ENCODE measurements at regions not wholly inside any gene's neighbourhood (a gene's known extent, or its start where the extent isn't known, plus 50 kb on each side); places are given as distances from the start of the nearest gene placed in this dataset.

DNA sequence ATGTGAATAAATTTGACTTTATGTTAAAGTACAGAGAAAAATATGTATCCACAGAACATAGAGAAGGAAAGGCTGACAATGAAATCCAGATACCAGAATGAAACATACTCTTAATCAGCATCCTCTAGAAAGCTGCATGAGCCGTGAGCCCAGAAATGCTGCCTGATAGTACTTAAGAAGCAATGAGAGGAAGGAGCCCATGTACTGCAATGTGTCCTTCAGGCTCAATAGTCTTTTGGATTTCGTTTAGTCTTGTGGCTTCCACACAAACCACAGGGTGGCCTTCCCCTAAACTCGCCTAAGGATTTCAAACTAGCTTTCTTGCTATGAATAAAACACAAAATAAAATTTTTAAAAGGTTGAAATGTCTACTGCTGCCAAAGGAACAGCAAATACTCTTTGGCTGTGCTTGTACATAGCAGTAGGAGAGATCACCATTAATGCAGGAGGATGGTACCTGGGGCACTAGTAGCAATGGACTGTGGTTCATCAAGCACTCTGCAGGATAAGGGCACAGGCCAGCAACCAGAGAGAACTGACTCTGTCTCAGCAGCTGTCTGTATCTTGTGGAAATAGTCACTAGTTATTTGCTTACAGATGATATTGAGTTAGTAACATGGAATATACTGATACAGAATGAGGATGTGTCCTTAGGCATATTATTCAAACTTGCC lies 988.3 kb upstream of the LRFN5 start:
- H3K4me2 ChIP-seq (ENCODE audit: low read depth, low read length), result no peak overlapping the region
- H3K4me3 ChIP-seq (replicated peaks in 1 of 3; ENCODE audit: insufficient read depth in 1 of 3, low read depth in 2 of 3, low read length in 3 of 3), result no peak overlapping the region
- no peak overlapping the region for H2AFZ ChIP-seq (ENCODE audit: low read length)
- DNase-seq (ENCODE audit: low spot score) (no peak), FAIRE-seq (no peak), ATAC-seq (no peak)
- no peaks in the 10 kb centered on the region for H3K27me3 ChIP-seq (ENCODE audit: control insufficient read depth in 1 of 2, insufficient read depth in 2 of 2, low read length in 2 of 2)
- no peak overlapping the region for H3K9ac ChIP-seq (ENCODE audit: insufficient read depth, low read depth, low read length)
- CTCF ChIA-PET (ENCODE audit: low intra/inter-chr PET ratio, low total read pairs), result no interaction called here
- H3K36me3 ChIP-seq (replicated peaks in 1 of 2; ENCODE audit: control insufficient read depth in 1 of 2, insufficient read depth in 2 of 2, low read length in 2 of 2), result no peaks in the 10 kb centered on the region
- POLR2A ChIA-PET, result no interaction called here
- H3K79me2 ChIP-seq (ENCODE audit: insufficient read depth, low read length), result no peaks in the 10 kb centered on the region
- no peaks in the 10 kb centered on the region for H4K20me1 ChIP-seq (ENCODE audit: insufficient read depth, low read length)
- 0% methylated on average over 3 of the region's 3 CpGs for WGBS (ENCODE audit: low lambda C conversion rate)
- in situ Hi-C loops (cut with HindIII; ENCODE audit: extremely low pct_ligation_motif_present, low pct_unique_long_range_greater_than_20kb), result no loop called here
- intact Hi-C loops (cut with micrococcal nuclease; ENCODE audit: unreplicated experiment), result no loop called here
- no peaks in the 10 kb centered on the region for H3K4me1 ChIP-seq (ENCODE audit: insufficient read depth, low read length)
- H3K27ac ChIP-seq (ENCODE audit: extremely low read length, insufficient read depth, low read length), result no peak overlapping the region
- no TSS peak for BruUV-seq (replicated peaks)
- H3K9me3 ChIP-seq (ENCODE audit: low read length), result peaks cover 88% of the 10 kb centered on the region
- TF ChIP-seq WIZ (CRISPR knock-in tag; IDR thresholded peaks at IDR 0.05) (no peak), LCORL (IDR thresholded peaks at IDR 0.05) (no peak), LCORL (CRISPR knock-in tag; IDR thresholded peaks at IDR 0.05) (no peak), HOXA5 (CRISPR knock-in tag; IDR thresholded peaks at IDR 0.05) (no peak), HOXA3 (CRISPR knock-in tag; IDR thresholded peaks at IDR 0.05) (no peak), HOXA7 (CRISPR knock-in tag; IDR thresholded peaks at IDR 0.05) (no peak), NFRKB (IDR thresholded peaks at IDR 0.05) (no peak), CCAR2 (optimal IDR thresholded peaks at IDR 0.05; ENCODE audit: low read depth, low read length) (no peak), ZMYM3 (CRISPR knock-in tag; IDR thresholded peaks at IDR 0.05) (no peak), CEBPG (CRISPR knock-in tag; IDR thresholded peaks at IDR 0.05) (no peak)
- TF ChIP-seq, protein P1, sequence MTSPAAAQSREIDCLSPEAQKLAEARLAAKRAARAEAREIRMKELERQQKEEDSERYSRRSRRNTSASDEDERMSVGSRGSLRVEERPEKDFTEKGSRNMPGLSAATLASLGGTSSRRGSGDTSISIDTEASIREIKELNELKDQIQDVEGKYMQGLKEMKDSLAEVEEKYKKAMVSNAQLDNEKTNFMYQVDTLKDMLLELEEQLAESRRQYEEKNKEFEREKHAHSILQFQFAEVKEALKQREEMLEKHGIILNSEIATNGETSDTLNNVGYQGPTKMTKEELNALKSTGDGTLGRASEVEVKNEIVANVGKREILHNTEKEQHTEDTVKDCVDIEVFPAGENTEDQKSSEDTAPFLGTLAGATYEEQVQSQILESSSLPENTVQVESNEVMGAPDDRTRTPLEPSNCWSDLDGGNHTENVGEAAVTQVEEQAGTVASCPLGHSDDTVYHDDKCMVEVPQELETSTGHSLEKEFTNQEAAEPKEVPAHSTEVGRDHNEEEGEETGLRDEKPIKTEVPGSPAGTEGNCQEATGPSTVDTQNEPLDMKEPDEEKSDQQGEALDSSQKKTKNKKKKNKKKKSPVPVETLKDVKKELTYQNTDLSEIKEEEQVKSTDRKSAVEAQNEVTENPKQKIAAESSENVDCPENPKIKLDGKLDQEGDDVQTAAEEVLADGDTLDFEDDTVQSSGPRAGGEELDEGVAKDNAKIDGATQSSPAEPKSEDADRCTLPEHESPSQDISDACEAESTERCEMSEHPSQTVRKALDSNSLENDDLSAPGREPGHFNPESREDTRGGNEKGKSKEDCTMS (CRISPR knock-in tag; conservative IDR thresholded peaks at IDR 0.05), result no peak
- TF ChIP-seq, protein P2, sequence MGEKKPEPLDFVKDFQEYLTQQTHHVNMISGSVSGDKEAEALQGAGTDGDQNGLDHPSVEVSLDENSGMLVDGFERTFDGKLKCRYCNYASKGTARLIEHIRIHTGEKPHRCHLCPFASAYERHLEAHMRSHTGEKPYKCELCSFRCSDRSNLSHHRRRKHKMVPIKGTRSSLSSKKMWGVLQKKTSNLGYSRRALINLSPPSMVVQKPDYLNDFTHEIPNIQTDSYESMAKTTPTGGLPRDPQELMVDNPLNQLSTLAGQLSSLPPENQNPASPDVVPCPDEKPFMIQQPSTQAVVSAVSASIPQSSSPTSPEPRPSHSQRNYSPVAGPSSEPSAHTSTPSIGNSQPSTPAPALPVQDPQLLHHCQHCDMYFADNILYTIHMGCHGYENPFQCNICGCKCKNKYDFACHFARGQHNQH (CRISPR knock-in tag; IDR thresholded peaks at IDR 0.05), result no peak
- TF ChIP-seq, protein P3, sequence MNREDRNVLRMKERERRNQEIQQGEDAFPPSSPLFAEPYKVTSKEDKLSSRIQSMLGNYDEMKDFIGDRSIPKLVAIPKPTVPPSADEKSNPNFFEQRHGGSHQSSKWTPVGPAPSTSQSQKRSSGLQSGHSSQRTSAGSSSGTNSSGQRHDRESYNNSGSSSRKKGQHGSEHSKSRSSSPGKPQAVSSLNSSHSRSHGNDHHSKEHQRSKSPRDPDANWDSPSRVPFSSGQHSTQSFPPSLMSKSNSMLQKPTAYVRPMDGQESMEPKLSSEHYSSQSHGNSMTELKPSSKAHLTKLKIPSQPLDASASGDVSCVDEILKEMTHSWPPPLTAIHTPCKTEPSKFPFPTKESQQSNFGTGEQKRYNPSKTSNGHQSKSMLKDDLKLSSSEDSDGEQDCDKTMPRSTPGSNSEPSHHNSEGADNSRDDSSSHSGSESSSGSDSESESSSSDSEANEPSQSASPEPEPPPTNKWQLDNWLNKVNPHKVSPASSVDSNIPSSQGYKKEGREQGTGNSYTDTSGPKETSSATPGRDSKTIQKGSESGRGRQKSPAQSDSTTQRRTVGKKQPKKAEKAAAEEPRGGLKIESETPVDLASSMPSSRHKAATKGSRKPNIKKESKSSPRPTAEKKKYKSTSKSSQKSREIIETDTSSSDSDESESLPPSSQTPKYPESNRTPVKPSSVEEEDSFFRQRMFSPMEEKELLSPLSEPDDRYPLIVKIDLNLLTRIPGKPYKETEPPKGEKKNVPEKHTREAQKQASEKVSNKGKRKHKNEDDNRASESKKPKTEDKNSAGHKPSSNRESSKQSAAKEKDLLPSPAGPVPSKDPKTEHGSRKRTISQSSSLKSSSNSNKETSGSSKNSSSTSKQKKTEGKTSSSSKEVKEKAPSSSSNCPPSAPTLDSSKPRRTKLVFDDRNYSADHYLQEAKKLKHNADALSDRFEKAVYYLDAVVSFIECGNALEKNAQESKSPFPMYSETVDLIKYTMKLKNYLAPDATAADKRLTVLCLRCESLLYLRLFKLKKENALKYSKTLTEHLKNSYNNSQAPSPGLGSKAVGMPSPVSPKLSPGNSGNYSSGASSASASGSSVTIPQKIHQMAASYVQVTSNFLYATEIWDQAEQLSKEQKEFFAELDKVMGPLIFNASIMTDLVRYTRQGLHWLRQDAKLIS (CRISPR knock-in tag; IDR thresholded peaks at IDR 0.05), result no peak
- TF ChIP-seq, protein P4, sequence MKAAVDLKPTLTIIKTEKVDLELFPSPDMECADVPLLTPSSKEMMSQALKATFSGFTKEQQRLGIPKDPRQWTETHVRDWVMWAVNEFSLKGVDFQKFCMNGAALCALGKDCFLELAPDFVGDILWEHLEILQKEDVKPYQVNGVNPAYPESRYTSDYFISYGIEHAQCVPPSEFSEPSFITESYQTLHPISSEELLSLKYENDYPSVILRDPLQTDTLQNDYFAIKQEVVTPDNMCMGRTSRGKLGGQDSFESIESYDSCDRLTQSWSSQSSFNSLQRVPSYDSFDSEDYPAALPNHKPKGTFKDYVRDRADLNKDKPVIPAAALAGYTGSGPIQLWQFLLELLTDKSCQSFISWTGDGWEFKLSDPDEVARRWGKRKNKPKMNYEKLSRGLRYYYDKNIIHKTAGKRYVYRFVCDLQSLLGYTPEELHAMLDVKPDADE (CRISPR knock-in tag; IDR thresholded peaks at IDR 0.05), result no peak

Measured in HepG2 (cell line).